ENCODE measurements at regions not wholly inside any gene's neighbourhood (a gene's known extent, or its start where the extent isn't known, plus 50 kb on each side); places are given as distances from the start of the nearest gene placed in this dataset.

DNA sequence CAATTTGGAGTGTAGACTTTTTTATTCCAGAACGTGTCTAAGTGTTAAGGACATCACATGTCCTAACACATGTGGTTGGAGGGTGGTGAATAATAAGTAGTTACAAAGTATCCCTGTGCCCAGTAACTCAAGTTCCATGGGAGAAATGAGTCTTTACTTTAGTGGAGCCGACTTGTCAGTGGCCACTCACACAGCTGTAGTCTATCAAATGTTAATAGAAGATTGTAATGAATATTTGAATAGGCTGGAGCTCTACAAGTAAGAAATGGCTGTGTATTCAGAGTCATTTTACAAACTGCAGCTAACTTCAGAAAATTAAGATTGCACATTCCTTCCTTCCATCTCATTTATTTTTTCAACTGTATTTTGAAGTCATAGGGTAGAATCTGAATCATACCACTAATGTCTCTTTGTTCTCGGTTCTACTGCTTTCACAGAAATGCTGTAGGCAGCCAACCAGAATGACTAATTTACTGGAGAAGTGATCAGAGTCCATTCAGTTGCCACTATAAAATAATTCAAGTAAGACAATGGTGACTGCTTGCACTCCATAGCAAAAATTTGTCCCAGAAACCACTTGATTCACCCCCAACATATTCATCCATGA lies 394.8 kb downstream of the NR2F1-AS1 start:
- intact Hi-C loops (cut with micrococcal nuclease) = no loop called here
- no peak overlapping the region for H3K4me3 Mint-ChIP-seq
- Histone ChIP-seq H3K4me1 (ENCODE audit: control insufficient read depth, insufficient read depth, low read length) (no peaks in the 10 kb centered on the region), H3K27me3 (ENCODE audit: control insufficient read depth, insufficient read depth, low read length) (no peaks in the 10 kb centered on the region), H3K27ac (ENCODE audit: low read length) (no peak overlapping the region), H3K36me3 (ENCODE audit: control insufficient read depth, insufficient read depth, low read length) (no peaks in the 10 kb centered on the region), H3K9me3 (ENCODE audit: control insufficient read depth, insufficient read depth, low read length) (no peaks in the 10 kb centered on the region), H3K4me3 (ENCODE audit: low read length) (no peak overlapping the region)
- no peak overlapping the region for H3K27ac Mint-ChIP-seq
- no peaks in the 10 kb centered on the region for H3K36me3 Mint-ChIP-seq
- DNase-seq (no peak), ATAC-seq (no peak)
- H3K27me3 Mint-ChIP-seq (ENCODE audit: low read depth in 2 of 2) = no peaks in the 10 kb centered on the region
- H3K9me3 Mint-ChIP-seq = peaks cover 7 to 11% of the 10 kb centered on the region in 2 donors
- TF ChIP-seq, protein P1, sequence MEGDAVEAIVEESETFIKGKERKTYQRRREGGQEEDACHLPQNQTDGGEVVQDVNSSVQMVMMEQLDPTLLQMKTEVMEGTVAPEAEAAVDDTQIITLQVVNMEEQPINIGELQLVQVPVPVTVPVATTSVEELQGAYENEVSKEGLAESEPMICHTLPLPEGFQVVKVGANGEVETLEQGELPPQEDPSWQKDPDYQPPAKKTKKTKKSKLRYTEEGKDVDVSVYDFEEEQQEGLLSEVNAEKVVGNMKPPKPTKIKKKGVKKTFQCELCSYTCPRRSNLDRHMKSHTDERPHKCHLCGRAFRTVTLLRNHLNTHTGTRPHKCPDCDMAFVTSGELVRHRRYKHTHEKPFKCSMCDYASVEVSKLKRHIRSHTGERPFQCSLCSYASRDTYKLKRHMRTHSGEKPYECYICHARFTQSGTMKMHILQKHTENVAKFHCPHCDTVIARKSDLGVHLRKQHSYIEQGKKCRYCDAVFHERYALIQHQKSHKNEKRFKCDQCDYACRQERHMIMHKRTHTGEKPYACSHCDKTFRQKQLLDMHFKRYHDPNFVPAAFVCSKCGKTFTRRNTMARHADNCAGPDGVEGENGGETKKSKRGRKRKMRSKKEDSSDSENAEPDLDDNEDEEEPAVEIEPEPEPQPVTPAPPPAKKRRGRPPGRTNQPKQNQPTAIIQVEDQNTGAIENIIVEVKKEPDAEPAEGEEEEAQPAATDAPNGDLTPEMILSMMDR (IDR thresholded peaks at IDR 0.05) = no peak
- 63% methylated on average over 3 of the region's 3 CpGs for WGBS (ENCODE audit: insufficient coverage)
- H3K4me1 Mint-ChIP-seq = no peaks in the 10 kb centered on the region

DNA sequence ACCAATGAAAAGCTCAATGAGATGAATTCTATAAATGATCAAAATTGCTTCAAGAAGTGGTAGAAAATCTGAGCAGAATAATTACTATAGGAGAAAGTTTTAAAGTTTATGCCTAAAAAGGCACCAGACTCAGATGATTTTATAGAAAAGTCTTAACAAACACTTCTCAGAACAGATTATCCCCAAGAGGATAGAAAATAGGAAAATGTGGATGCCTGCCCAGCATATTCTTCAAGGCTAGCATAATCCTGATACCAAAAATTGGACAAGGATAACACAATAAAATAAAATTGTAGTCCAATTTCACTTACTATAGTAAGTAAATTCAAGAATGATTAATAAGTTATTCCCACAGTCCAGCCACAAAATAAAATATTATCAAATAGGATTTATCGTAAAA lies 397.0 kb downstream of the NR2F1-AS1 start:
- no peaks in the 10 kb centered on the region for H3K36me3 Mint-ChIP-seq

DNA sequence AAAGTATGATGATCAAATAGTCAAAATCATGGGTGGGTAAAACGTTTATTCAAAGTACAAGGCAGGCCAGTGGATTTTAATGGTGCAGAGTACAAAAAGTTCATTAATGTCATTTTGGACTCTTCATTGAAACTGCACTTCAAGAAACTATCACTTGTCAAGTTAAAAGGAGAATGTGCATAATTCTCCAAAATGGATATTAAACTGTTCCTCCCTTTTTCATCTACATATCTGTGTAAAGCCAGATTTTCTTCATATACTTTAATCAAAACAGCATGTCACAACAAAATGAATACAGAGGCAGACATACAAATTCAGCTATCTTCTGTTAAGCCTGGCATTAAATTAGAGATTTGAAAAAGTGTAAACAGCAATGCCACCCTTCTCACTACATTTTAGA lies 401.6 kb downstream of the NR2F1-AS1 start:
- Histone ChIP-seq H3K27me3 (ENCODE audit: control insufficient read depth, insufficient read depth, low read length) (no peaks in the 10 kb centered on the region), H3K36me3 (ENCODE audit: control insufficient read depth, insufficient read depth, low read length) (no peaks in the 10 kb centered on the region), H3K9me3 (ENCODE audit: control insufficient read depth, insufficient read depth, low read length) (no peaks in the 10 kb centered on the region), H3K4me1 (ENCODE audit: control insufficient read depth, insufficient read depth, low read length) (no peaks in the 10 kb centered on the region), H3K4me3 (ENCODE audit: low read length) (no peak overlapping the region), H3K27ac (ENCODE audit: low read length) (no peak overlapping the region)
- Mint-ChIP-seq H3K27ac (no peak overlapping the region), H3K36me3 (peaks cover 6% of the 10 kb centered on the region), H3K4me1 (no peaks in the 10 kb centered on the region), H3K4me3 (no peak overlapping the region), H3K9me3 (peaks cover 8 to 12% of the 10 kb centered on the region in 2 donors), H3K27me3 (ENCODE audit: low read depth in 2 of 2) (no peaks in the 10 kb centered on the region)
- DNase-seq (no peak), ATAC-seq (no peak)
- 75% methylated on average over 1 of the region's 1 CpG for WGBS (ENCODE audit: insufficient coverage)
- intact Hi-C loops (cut with micrococcal nuclease) = no loop called here
- TF ChIP-seq, protein P1 (IDR thresholded peaks at IDR 0.05) = no peak

More for the DNA sequence above, 397.0 kb downstream of the NR2F1-AS1 start:
- no peak for ATAC-seq
- TF ChIP-seq, protein P1 (IDR thresholded peaks at IDR 0.05) = no peak
- Histone ChIP-seq H3K9me3 (ENCODE audit: control insufficient read depth, insufficient read depth, low read length) (no peaks in the 10 kb centered on the region), H3K27me3 (ENCODE audit: control insufficient read depth, insufficient read depth, low read length) (no peaks in the 10 kb centered on the region), H3K4me1 (ENCODE audit: control insufficient read depth, insufficient read depth, low read length) (no peaks in the 10 kb centered on the region), H3K27ac (ENCODE audit: low read length) (no peak overlapping the region), H3K36me3 (ENCODE audit: control insufficient read depth, insufficient read depth, low read length) (no peaks in the 10 kb centered on the region), H3K4me3 (ENCODE audit: low read length) (no peak overlapping the region)
- no peaks in the 10 kb centered on the region for H3K4me1 Mint-ChIP-seq
- no CpG with 5 or more reads among the region's 1 CpG for WGBS (ENCODE audit: insufficient coverage)
- DNase-seq = no peak
- no peak overlapping the region for H3K27ac Mint-ChIP-seq
- H3K27me3 Mint-ChIP-seq (ENCODE audit: low read depth in 2 of 2) = no peaks in the 10 kb centered on the region
- intact Hi-C loops (cut with micrococcal nuclease) = no loop called here
- H3K4me3 Mint-ChIP-seq = no peak overlapping the region
- H3K9me3 Mint-ChIP-seq = peaks cover 7 to 11% of the 10 kb centered on the region in 2 donors

DNA sequence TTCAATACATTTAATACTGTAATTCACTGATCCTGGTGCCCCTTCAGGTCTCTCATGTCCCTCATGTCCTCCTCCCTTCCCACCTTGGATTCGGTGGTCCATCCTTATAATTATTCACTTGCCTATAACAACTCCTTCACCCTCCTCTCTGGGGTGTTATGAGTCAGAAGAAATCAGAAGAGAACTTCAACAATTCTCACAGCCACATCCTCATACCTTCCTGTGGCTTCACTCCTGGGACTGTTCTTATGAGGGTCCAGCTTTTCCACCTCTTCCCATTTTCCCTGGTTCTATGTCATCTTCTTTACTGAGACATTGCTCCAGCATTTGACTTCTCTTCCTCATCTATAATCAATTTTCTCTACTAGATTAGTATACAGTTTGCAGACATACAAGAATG lies 406.1 kb downstream of the NR2F1-AS1 start:
- no peak overlapping the region for H3K27ac ChIP-seq (ENCODE audit: low read length)
- H3K27ac Mint-ChIP-seq = no peak overlapping the region
- intact Hi-C loops (cut with micrococcal nuclease) = no loop called here

More for the DNA sequence above, 406.1 kb downstream of the NR2F1-AS1 start:
- H3K4me3 Mint-ChIP-seq = no peak overlapping the region
- DNase-seq (no peak), ATAC-seq (no peak)
- WGBS (ENCODE audit: insufficient coverage) = 73% methylated on average over 1 of the region's 1 CpG
- Histone ChIP-seq H3K4me3 (ENCODE audit: low read length) (no peak overlapping the region), H3K36me3 (ENCODE audit: control insufficient read depth, insufficient read depth, low read length) (no peaks in the 10 kb centered on the region), H3K9me3 (ENCODE audit: control insufficient read depth, insufficient read depth, low read length) (no peaks in the 10 kb centered on the region), H3K27me3 (ENCODE audit: control insufficient read depth, insufficient read depth, low read length) (no peaks in the 10 kb centered on the region), H3K4me1 (ENCODE audit: control insufficient read depth, insufficient read depth, low read length) (no peaks in the 10 kb centered on the region)
- H3K9me3 Mint-ChIP-seq = peaks cover 14 to 18% of the 10 kb centered on the region in 2 donors
- peaks cover 6% of the 10 kb centered on the region for H3K36me3 Mint-ChIP-seq
- H3K4me1 Mint-ChIP-seq = no peaks in the 10 kb centered on the region
- TF ChIP-seq, protein P1 (IDR thresholded peaks at IDR 0.05) = no peak
- H3K27me3 Mint-ChIP-seq (ENCODE audit: low read depth in 2 of 2) = no peaks in the 10 kb centered on the region
